ENCODE measurements at regions not wholly inside any gene's neighbourhood (a gene's known extent, or its start where the extent isn't known, plus 50 kb on each side); places are given as distances from the start of the nearest gene placed in this dataset.

GRCh38 chr5:103943230-103943629, 380.6 kb upstream of the NUDT12 start:
- ChIA-PET CTCF (interaction anchor here (0.9 to 1.3 kb wide), 6 partner anchors 9 to 470 kb away, joined by 3 to 4 read pairs (median 4); no protein-coding TSS in a partner anchor), POLR2A (no interaction called here)
- DNase-seq (ENCODE audit: low read depth, low spot score), result no peak
- no peak for TF ChIP-seq CTCF (IDR thresholded peaks at IDR 0.05; ENCODE audit: insufficient read depth, low read length, missing control alignments)
- no peak overlapping the region for H3K4me3 ChIP-seq (ENCODE audit: low read depth, low read length)

DNA sequence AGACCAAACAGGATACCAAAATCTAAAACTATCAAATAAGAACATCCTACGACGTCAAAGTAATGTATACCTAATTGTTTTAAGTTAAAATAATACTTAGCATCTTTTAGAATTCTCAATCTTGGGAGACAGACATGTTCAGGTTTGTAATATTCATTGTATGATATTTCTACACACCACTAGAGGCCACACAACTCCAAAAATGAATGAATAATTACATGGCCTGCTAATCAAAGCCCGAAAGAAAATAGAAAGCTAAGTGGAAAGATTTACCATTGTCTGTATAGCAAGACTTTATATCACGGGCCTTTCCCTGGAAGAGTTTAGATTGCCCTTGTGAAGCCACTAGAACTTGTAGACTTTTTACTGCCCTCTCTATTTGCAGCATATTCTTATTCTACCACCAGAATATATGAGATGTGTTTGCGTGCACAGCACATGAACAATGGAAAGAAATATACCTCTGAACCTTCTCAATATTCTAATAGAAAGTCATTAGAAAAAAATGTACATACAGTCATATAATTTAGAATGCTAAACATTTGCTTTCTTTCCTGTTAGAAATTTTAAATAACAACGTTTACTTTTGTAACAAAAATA, 380.1 kb upstream of the NUDT12 start:
- no peak overlapping the region for H3K4me3 ChIP-seq (ENCODE audit: low read depth, low read length)
- POLR2A ChIA-PET, result no interaction called here
- CTCF ChIA-PET, result interaction anchor here (0.9 to 1.3 kb wide), 6 partner anchors 8 to 470 kb away, joined by 3 to 4 read pairs (median 4); no protein-coding TSS in a partner anchor
- DNase-seq (ENCODE audit: low read depth, low spot score), result no peak
- TF ChIP-seq CTCF (IDR thresholded peaks at IDR 0.05; ENCODE audit: insufficient read depth, low read length, missing control alignments), result no peak

DNA sequence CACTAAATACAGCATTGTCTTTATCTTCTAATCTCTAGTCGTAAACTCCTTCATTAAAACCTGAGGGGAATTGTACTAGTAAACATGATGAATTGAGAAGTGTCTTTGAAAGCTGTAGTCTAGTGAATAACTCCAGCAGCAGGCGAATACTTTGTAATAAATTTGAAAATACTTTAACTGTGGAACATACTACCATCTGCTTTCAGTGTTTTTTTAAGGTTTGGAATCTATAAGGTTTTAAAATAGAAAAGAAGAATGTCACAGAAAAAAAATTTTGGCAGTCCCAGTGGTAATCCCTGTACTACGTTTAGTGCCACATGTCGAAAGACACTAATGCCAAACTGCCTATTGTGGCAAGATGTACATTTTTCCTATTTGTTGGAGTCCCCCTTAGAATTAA, 379.0 kb upstream of the NUDT12 start:
- ChIA-PET POLR2A (no interaction called here), CTCF (no interaction called here)
- no peak overlapping the region for H3K4me3 ChIP-seq (ENCODE audit: low read depth, low read length)
- DNase-seq (ENCODE audit: low read depth, low spot score), result no peak
- TF ChIP-seq CTCF (IDR thresholded peaks at IDR 0.05; ENCODE audit: insufficient read depth, low read length, missing control alignments), result no peak

GRCh38 chr5:103938146-103938695, 375.6 kb upstream of the NUDT12 start:
- no peak for TF ChIP-seq CTCF (IDR thresholded peaks at IDR 0.05; ENCODE audit: insufficient read depth, low read length, missing control alignments)
- ChIA-PET CTCF (interaction anchor here (1.0 to 2.3 kb wide), 2 partner anchors 16 to 130 kb away, joined by 3 to 10 read pairs; no protein-coding TSS in a partner anchor), POLR2A (no interaction called here)
- no peak overlapping the region for H3K4me3 ChIP-seq (ENCODE audit: low read depth, low read length)
- DNase-seq (ENCODE audit: low read depth, low spot score), result no peak

GRCh38 chr5:103929338-103930013, 366.9 kb upstream of the NUDT12 start:
- ChIA-PET POLR2A (interaction anchor here (0.8 to 1.4 kb wide), 2 partner anchors 10 to 11 kb away, joined by 3 to 5 read pairs; no protein-coding TSS in a partner anchor), CTCF (interaction anchor here (1.4 to 1.6 kb wide), 2 partner anchors 10 to 250 kb away, joined by 3 to 4 read pairs; no protein-coding TSS in a partner anchor)
- no peak overlapping the region for H3K4me3 ChIP-seq (ENCODE audit: low read depth, low read length)
- DNase-seq (ENCODE audit: low read depth, low spot score), result no peak
- TF ChIP-seq CTCF (IDR thresholded peaks at IDR 0.05; ENCODE audit: insufficient read depth, low read length, missing control alignments), result no peak

DNA sequence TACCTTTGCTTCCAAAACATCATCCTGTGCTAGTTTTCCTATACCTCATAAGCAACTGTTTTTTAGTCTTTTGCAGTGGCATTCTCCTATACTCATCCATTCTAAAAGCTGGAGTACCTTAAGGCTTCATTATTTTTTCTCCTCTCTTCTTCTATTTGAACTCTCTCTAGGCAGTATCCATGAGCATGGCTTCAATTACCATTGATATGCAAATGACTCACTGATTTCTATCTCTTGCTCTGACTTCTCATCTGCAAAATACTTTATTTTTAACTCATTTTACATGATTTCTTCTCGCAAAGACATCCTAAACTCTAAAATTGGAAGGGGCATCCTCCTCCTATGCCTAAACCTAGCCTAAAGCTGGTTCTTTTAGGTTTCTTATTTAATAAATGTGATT, 365.1 kb upstream of the NUDT12 start:
- CTCF ChIA-PET, result interaction anchor here (1.4 kb wide), 1 partner anchor 119 kb away, joined by 3 read pairs; no protein-coding TSS in a partner anchor
- no peak for DNase-seq (ENCODE audit: low read depth, low spot score)
- POLR2A ChIA-PET, result interaction anchor here (1.4 kb wide), 1 partner anchor 8 kb away, joined by 5 read pairs; no protein-coding TSS in a partner anchor
- no peak for TF ChIP-seq CTCF (IDR thresholded peaks at IDR 0.05; ENCODE audit: insufficient read depth, low read length, missing control alignments)
- no peak overlapping the region for H3K4me3 ChIP-seq (ENCODE audit: low read depth, low read length)
